HL-60 (cell line): ENCODE measurements at regions not wholly inside any gene's neighbourhood (a gene's known extent, or its start where the extent isn't known, plus 50 kb on each side); places are given as distances from the start of the nearest gene placed in this dataset.

Source experiments
- DNase-seq, 2 experiments: peaks; one replicate each; pipeline ENCODE4 v3.0.0-alpha.2; 2010 to 2020; ENCODE audit warnings: low read depth in 1 of 2, low spot score in 1 of 2
- H3K27ac ChIP-seq: fragments of 250-450 bp; sonication (Bioruptor Pico); replicated peaks from 2 replicates; pipeline ENCODE4 v1.5.1; 2020; ENCODE audit warnings: mild to moderate bottlenecking, moderate library complexity
- H3K27me3 ChIP-seq: fragments of 250-450 bp; sonication (Bioruptor Pico); 2 replicates; pipeline ENCODE4 v1.5.1; 2021; ENCODE audit warnings: mild to moderate bottlenecking, moderate library complexity; ENCODE audit not compliant: insufficient read depth, poor library complexity, severe bottlenecking
- H3K4me3 ChIP-seq: replicated peaks from 2 replicates; pipeline ENCODE4 v1.5.1; 2011; ENCODE audit warnings: mild to moderate bottlenecking, control low read depth, low read length; ENCODE audit not compliant: insufficient read depth
- CTCF ChIP-seq: IDR thresholded peaks from one replicate; pipeline ENCODE4 v1.5.1; 2011; ENCODE audit warnings: low read length, control low read depth, inconsistent platforms; ENCODE audit not compliant: insufficient read depth
- GABPA ChIP-seq: IDR thresholded peaks from 2 replicates; pipeline ENCODE4 v1.6.1; 2012; ENCODE audit warnings: low read depth
- POLR2AphosphoS5 ChIP-seq: IDR thresholded peaks from 2 replicates; pipeline ENCODE4 v1.6.1; 2012; ENCODE audit warnings: low read depth
- REST ChIP-seq: IDR thresholded peaks from 2 replicates; pipeline ENCODE4 v1.6.1; 2012; ENCODE audit warnings: low read depth; ENCODE audit not compliant: insufficient replicate concordance
- SPI1 ChIP-seq: IDR thresholded peaks from 2 replicates; pipeline ENCODE4 v1.6.1; 2012; ENCODE audit warnings: low read depth, mild to moderate bottlenecking, borderline replicate concordance

- Histone ChIP-seq H3K27ac (no peak overlapping the region), H3K27me3 (no peaks in the 10 kb centered on the region), H3K4me3 (no peak overlapping the region)
- DNase-seq, result no peak
- TF ChIP-seq GABPA (no peak), CTCF (no peak), REST (no peak), POLR2AphosphoS5 (no peak), SPI1 (no peak)
Observed at GRCh38 chr9:86534572-86535258, 180.5 kb upstream of the TUT7 start.

- Histone ChIP-seq H3K4me3 (no peak overlapping the region), H3K27ac (no peak overlapping the region), H3K27me3 (no peaks in the 10 kb centered on the region)
- TF ChIP-seq CTCF, result no peak
- TF ChIP-seq POLR2AphosphoS5, result no peak
- no peak for TF ChIP-seq REST
- no peak for TF ChIP-seq SPI1
- TF ChIP-seq GABPA, result no peak
- no peak for DNase-seq
Observed at GRCh38 chr9:86531971-86532640, 177.9 kb upstream of the TUT7 start.

- Histone ChIP-seq H3K27ac (no peak overlapping the region), H3K27me3 (no peaks in the 10 kb centered on the region), H3K4me3 (no peak overlapping the region)
- no peak for DNase-seq
- TF ChIP-seq SPI1 (no peak), REST (no peak), GABPA (no peak), CTCF (no peak), POLR2AphosphoS5 (no peak)
Observed at GRCh38 chr9:86531273-86531970, 177.2 kb upstream of the TUT7 start.
